ENCODE measurements at regions not wholly inside any gene's neighbourhood (a gene's known extent, or its start where the extent isn't known, plus 50 kb on each side); places are given as distances from the start of the nearest gene placed in this dataset.

DNA sequence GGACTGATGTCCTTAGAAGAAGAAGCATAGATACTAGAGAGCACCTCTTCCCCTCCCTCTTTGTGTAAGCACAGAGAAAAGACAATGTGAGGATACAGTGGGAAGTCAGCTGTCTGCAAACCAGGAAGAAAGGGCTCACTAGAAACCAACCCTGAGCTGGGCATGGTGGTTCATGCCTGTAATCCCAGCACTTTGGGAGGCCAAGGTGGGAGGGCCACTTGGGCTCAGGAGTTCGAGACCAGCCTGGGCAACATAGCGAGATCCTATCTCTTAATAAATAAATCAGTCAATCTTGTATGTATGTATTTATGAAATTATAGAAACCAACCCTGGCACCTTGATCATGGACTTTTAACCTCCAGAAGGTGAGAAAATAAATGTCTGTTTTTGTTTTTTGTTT lies 118.3 kb downstream of the NPIPB5 start:
- no peak for DNase-seq
- intact Hi-C loops (cut with DNase I) = no loop called here
- H3K4me3 ChIP-seq = no peak overlapping the region
- WGBS, 2 donors = 89 to 90% methylated on average over 2 of the region's 2 CpGs
- H3K9me3 ChIP-seq = no peaks in the 10 kb centered on the region
- H3K27me3 ChIP-seq = peaks cover 0 to 46% (median 0%) of the 10 kb centered on the region in 4 donors
- TF ChIP-seq POLR2A (IDR thresholded peaks at IDR 0.05) = no peak
- TF ChIP-seq, protein P1, sequence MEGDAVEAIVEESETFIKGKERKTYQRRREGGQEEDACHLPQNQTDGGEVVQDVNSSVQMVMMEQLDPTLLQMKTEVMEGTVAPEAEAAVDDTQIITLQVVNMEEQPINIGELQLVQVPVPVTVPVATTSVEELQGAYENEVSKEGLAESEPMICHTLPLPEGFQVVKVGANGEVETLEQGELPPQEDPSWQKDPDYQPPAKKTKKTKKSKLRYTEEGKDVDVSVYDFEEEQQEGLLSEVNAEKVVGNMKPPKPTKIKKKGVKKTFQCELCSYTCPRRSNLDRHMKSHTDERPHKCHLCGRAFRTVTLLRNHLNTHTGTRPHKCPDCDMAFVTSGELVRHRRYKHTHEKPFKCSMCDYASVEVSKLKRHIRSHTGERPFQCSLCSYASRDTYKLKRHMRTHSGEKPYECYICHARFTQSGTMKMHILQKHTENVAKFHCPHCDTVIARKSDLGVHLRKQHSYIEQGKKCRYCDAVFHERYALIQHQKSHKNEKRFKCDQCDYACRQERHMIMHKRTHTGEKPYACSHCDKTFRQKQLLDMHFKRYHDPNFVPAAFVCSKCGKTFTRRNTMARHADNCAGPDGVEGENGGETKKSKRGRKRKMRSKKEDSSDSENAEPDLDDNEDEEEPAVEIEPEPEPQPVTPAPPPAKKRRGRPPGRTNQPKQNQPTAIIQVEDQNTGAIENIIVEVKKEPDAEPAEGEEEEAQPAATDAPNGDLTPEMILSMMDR (IDR thresholded peaks at IDR 0.05) = no peak
- peaks cover 0 to 14% (median 5%) of the 10 kb centered on the region in 3 donors for H3K4me1 ChIP-seq
- no peak overlapping the region for H3K27ac ChIP-seq
- no peaks in the 10 kb centered on the region for H3K36me3 ChIP-seq

DNA sequence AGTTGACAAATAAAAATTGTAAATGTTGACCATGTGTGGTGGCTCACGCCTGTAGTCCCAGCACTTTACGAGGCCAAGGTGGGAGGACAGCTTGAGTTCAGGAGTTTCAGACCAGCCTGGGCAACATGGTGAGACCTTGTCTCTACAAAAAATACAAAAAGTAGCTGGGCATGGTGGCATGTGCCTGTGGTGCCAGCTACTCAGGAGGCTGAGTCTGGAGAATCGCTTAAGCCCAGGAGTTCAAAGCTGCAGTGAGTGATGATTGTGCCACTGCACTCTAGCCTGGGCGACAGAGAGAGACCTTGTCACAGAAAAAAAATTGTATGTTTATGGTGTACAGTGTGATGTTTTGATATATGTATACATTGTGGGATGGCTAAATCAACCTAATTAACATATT lies 119.6 kb downstream of the NPIPB5 start:
- H3K9me3 ChIP-seq = no peaks in the 10 kb centered on the region
- WGBS, 2 donors = 83 to 88% methylated on average over 4 of the region's 4 CpGs
- TF ChIP-seq, protein P1 (IDR thresholded peaks at IDR 0.05) = no peak
- TF ChIP-seq POLR2A (IDR thresholded peaks at IDR 0.05) = no peak
- no peak overlapping the region for H3K4me3 ChIP-seq
- H3K4me1 ChIP-seq = peaks cover 0 to 2% (median 0%) of the 10 kb centered on the region in 3 donors
- intact Hi-C loops (cut with DNase I) = no loop called here
- H3K27ac ChIP-seq = no peak overlapping the region
- H3K36me3 ChIP-seq = no peaks in the 10 kb centered on the region
- DNase-seq = no peak
- H3K27me3 ChIP-seq = peaks cover 0 to 46% (median 0%) of the 10 kb centered on the region in 4 donors

DNA sequence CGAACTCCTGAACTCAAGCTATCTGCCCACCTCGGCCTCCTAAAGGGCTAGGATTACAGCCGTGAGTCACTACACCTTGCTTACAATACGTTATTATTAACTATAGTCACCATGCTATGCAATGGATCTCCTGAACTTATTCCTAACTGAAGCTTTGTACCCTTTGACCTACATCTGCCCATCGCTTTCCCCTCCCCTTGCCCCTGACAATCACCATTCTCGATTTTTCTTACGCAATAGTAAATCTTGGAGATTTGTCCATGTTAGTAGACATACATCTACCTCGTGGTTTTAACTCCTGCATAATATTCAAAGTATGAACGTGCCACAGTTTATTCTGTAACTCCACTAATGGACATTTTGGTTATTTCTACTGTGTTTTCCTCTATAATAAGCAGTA lies 120.6 kb downstream of the NPIPB5 start:
- WGBS, 2 donors = 78 to 80% methylated on average over 9 of the region's 9 CpGs
- H3K4me1 ChIP-seq = no peaks in the 10 kb centered on the region
- no peak for TF ChIP-seq POLR2A (IDR thresholded peaks at IDR 0.05)
- TF ChIP-seq, protein P1 (IDR thresholded peaks at IDR 0.05) = no peak
- no peak overlapping the region for H3K27ac ChIP-seq
- DNase-seq = no peak
- peaks cover 0 to 50% (median 0%) of the 10 kb centered on the region in 4 donors for H3K27me3 ChIP-seq
- H3K9me3 ChIP-seq = no peaks in the 10 kb centered on the region
- no peak overlapping the region for H3K4me3 ChIP-seq
- intact Hi-C loops (cut with DNase I) = no loop called here
- no peaks in the 10 kb centered on the region for H3K36me3 ChIP-seq

DNA sequence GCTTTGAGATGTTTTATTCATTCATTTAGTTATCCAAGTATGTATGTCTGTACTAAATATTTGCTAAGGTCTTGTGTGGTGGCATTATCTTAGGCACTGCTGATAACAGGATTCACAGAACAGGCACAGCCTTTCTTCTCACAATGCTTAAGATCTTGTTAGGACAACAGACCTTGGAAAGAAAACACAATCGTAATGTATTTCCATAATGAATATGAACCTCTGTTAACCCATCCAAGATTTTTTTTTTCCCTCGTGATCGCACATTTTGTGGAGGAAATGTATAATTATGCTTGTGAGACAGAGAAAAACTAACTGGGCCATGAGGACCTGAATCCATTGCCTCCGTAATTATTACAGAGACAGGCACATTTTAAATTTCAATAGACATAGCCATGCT lies 121.9 kb downstream of the NPIPB5 start:
- TF ChIP-seq POLR2A (IDR thresholded peaks at IDR 0.05) = no peak
- TF ChIP-seq, protein P1 (IDR thresholded peaks at IDR 0.05) = no peak
- Histone ChIP-seq H3K36me3 (no peaks in the 10 kb centered on the region), H3K27ac (no peak overlapping the region), H3K9me3 (no peaks in the 10 kb centered on the region), H3K27me3 (peaks cover 0 to 49% (median 0%) of the 10 kb centered on the region in 4 donors), H3K4me3 (no peak overlapping the region), H3K4me1 (no peaks in the 10 kb centered on the region)
- no peak for DNase-seq
- intact Hi-C loops (cut with DNase I) = no loop called here
- 59 to 68% methylated on average over 4 of the region's 4 CpGs for WGBS, 2 donors

DNA sequence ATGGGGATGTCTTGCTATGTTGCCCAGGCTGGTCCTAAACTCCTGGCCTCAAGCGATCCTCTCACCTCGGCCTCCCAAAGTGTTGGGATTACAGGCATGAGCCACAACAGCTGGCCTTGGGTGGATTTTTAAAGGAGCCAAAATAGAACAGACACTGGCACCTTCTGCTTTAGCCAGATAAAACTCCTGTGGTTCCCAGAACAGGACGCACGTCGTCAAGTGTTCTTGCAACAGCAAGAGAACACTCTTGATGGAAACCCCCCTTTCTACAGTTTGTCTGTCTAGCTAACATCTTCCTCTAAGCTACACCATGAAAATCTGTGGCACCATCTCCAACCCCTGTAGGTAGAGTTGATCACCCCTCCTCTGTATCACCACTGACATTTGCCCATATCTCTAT lies 122.6 kb downstream of the NPIPB5 start:
- H3K27ac ChIP-seq = no peak overlapping the region
- H3K27me3 ChIP-seq = peaks cover 0 to 46% (median 0%) of the 10 kb centered on the region in 4 donors
- 87 to 88% methylated on average over 5 of the region's 5 CpGs for WGBS, 2 donors
- no peaks in the 10 kb centered on the region for H3K9me3 ChIP-seq
- TF ChIP-seq, protein P1 (IDR thresholded peaks at IDR 0.05) = no peak
- no peak for TF ChIP-seq POLR2A (IDR thresholded peaks at IDR 0.05)
- no peaks in the 10 kb centered on the region for H3K36me3 ChIP-seq
- H3K4me1 ChIP-seq = no peaks in the 10 kb centered on the region
- no peak for DNase-seq
- intact Hi-C loops (cut with DNase I) = no loop called here
- no peak overlapping the region for H3K4me3 ChIP-seq

Measured in esophagus squamous epithelium (tissue), 5 donors.